OCI-LY7 (cell line): ENCODE measurements at regions not wholly inside any gene's neighbourhood (a gene's known extent, or its start where the extent isn't known, plus 50 kb on each side); places are given as distances from the start of the nearest gene placed in this dataset.
"Not testable (repeated sequence)": the region's sequence is repeated elsewhere in the genome, so short reads cannot be mapped to it uniquely, and the experiment has no call there.

Experiments used
- CTCF ChIP-seq: fragments of 200-600 bp; sonication (generic); conservative IDR thresholded peaks from 2 replicates; pipeline ENCODE4 v1.5.1; 2014; ENCODE audit warnings: mild to moderate bottlenecking, antibody characterized with exemption, low read length, moderate library complexity, mixed read lengths
- EZH2phosphoT487 ChIP-seq: fragments of 200-600 bp; sonication (generic); IDR thresholded peaks from 2 replicates; pipeline ENCODE4 v1.6.1; 2018; ENCODE audit warnings: low read depth, borderline replicate concordance, mild to moderate bottlenecking, mixed run types, antibody characterized with exemption, low read length, moderate library complexity, mixed read lengths

GRCh38 chr11:67830152-67830551 is 155.7 kb upstream of the ALDH3B2 start:
- TF ChIP-seq CTCF, EZH2phosphoT487: not testable (repeated sequence)
